Trophoblast cell (in vitro differentiated cells and primary cell): ENCODE measurements at regions not wholly inside any gene's neighbourhood (a gene's known extent, or its start where the extent isn't known, plus 50 kb on each side); places are given as distances from the start of the nearest gene placed in this dataset.

Experiments used
- DNase-seq, 2 donors: peaks; one replicate each; pipeline ENCODE4 v3.0.0-alpha.2; 2016
- H2AFZ ChIP-seq: 2 replicates; pipeline ENCODE4 v1.6.1; 2013; ENCODE audit warnings: low read length, moderate library complexity, mild to moderate bottlenecking; ENCODE audit not compliant: insufficient read depth, poor library complexity
- H2AK5ac ChIP-seq: 2 replicates; pipeline ENCODE4 v1.6.1; 2013; ENCODE audit warnings: mild to moderate bottlenecking, low read length
- H2BK120ac ChIP-seq: 2 replicates; pipeline ENCODE4 v1.6.1; 2013; ENCODE audit warnings: low read length, mild to moderate bottlenecking, moderate library complexity; ENCODE audit not compliant: insufficient read depth, poor library complexity
- H2BK12ac ChIP-seq: 2 replicates; pipeline ENCODE4 v1.6.1; 2013; ENCODE audit warnings: mild to moderate bottlenecking, low read length, moderate library complexity
- H2BK5ac ChIP-seq: 2 replicates; pipeline ENCODE4 v1.6.1; 2013; ENCODE audit warnings: low read length, low read depth, moderate library complexity, mild to moderate bottlenecking; ENCODE audit not compliant: poor library complexity
- H3K14ac ChIP-seq: 2 replicates; pipeline ENCODE4 v1.6.1; 2013; ENCODE audit warnings: mild to moderate bottlenecking, low read length
- H3K18ac ChIP-seq: 2 replicates; pipeline ENCODE4 v1.6.1; 2013; ENCODE audit warnings: mild to moderate bottlenecking, low read length
- H3K23ac ChIP-seq: 2 replicates; pipeline ENCODE4 v1.6.1; 2013; ENCODE audit warnings: low read length
- H3K27ac ChIP-seq: 2 replicates; pipeline ENCODE4 v1.5.1; 2013; ENCODE audit warnings: low read depth, mild to moderate bottlenecking, inconsistent platforms, low read length, moderate library complexity
- H3K27me3 ChIP-seq: 2 replicates; pipeline ENCODE4 v1.6.1; 2013; ENCODE audit warnings: inconsistent platforms, mild to moderate bottlenecking, low read length, moderate library complexity; ENCODE audit not compliant: insufficient read depth
- H3K36me3 ChIP-seq, 2 experiments: 1 replicate in 1 of 2; 2 replicates in 1 of 2; pipeline ENCODE4 v1.6.1; 2013; ENCODE audit warnings: low read length in 2 of 2, mild to moderate bottlenecking in 2 of 2, moderate library complexity in 1 of 2; ENCODE audit not compliant: insufficient read depth in 2 of 2, control insufficient read depth in 1 of 2
- H3K4ac ChIP-seq: 2 replicates; pipeline ENCODE4 v1.6.1; 2013; ENCODE audit warnings: low read depth, mild to moderate bottlenecking, low read length, moderate library complexity
- H3K4me1 ChIP-seq, 2 experiments: 1 replicate in 1 of 2; 2 replicates in 1 of 2; pipeline ENCODE4 v1.6.1; 2013; ENCODE audit warnings: low read length in 2 of 2, mild to moderate bottlenecking in 2 of 2, moderate library complexity in 1 of 2; ENCODE audit not compliant: insufficient read depth in 2 of 2, control insufficient read depth in 1 of 2
- H3K4me2 ChIP-seq: 2 replicates; pipeline ENCODE4 v1.6.1; 2013; ENCODE audit warnings: inconsistent platforms, mild to moderate bottlenecking, low read length, moderate library complexity
- H3K4me3 ChIP-seq: 2 replicates; pipeline ENCODE4 v1.5.1; 2013; ENCODE audit warnings: mild to moderate bottlenecking, low read depth, low read length, inconsistent platforms
- H3K79me1 ChIP-seq: one replicate; pipeline ENCODE4 v1.6.1; 2013; ENCODE audit warnings: low read length
- H3K79me2 ChIP-seq: 2 replicates; pipeline ENCODE4 v1.6.1; 2013; ENCODE audit warnings: low read length, mild to moderate bottlenecking; ENCODE audit not compliant: control insufficient read depth, insufficient read depth, poor library complexity
- H3K9ac ChIP-seq: 2 replicates; pipeline ENCODE4 v1.6.1; 2013; ENCODE audit warnings: mild to moderate bottlenecking, low read length
- H3K9me3 ChIP-seq: 2 replicates; pipeline ENCODE4 v1.6.1; 2013; ENCODE audit warnings: low read depth, mild to moderate bottlenecking, control low read depth, inconsistent platforms, low read length; ENCODE audit not compliant: insufficient read depth
- H4K12ac ChIP-seq: 2 replicates; pipeline ENCODE4 v1.6.1; 2013; ENCODE audit warnings: low read depth, mild to moderate bottlenecking, low read length, moderate library complexity
- H4K8ac ChIP-seq: 2 replicates; pipeline ENCODE4 v1.6.1; 2013; ENCODE audit warnings: low read depth, mild to moderate bottlenecking, low read length, moderate library complexity
- H4K91ac ChIP-seq: one replicate; pipeline ENCODE4 v1.6.1; 2013; ENCODE audit warnings: low read depth, mild to moderate bottlenecking, low read length, moderate library complexity
- WGBS: extraction: QIAGEN DNeasy Blood & Tissue Kit; methylation state at CpG from one replicate; pipeline ENCODE4 v1.1.7; 2013; ENCODE audit warnings: missing lambda C conversion rate; ENCODE audit not compliant: insufficient read length, insufficient coverage; ENCODE audit errors: extremely low coverage; 5-methylcytosine and 5-hydroxymethylcytosine counted together

DNA sequence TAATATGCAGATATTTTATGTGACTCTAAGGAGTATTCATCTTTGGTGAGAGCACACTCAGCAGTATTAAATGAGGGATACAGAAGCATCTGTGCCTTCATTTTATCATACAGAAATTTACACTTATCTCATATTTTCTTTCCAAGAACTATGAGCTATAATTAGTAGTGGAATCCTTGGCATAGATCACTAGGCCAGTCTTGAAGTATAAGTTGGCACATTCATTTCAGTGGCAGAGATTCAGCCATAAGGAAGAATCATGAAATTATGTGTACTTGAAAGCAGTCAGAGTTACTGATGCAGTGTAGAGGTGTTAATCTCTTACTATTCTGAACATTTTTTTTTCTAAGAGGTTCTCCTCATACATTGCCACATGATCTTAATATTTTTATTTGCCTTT lies 393.6 kb upstream of the GOLIM4 start:
- no peak overlapping the region for H3K14ac ChIP-seq
- no peak for DNase-seq

DNA sequence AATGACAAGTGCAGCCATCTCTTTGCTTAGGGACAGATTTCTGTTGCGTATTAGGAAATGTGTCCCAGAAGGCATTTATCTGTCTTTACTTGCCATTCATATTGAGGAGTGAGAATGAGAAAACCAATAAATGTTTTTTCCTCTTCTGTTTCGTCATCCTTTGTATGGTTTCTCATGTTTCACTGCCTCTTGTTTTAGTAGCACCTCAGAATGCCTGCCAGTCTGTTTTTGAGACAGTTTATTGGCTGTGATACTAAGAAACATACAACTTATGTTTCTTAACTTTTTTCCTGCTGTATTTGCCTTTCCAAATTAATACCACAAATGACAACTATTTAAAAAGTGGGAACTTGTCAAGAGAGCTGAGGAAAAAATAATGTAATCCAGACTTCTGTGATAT lies 390.2 kb upstream of the GOLIM4 start:
- Histone ChIP-seq H2BK5ac (no peak overlapping the region), H3K36me3 (no peaks in the 10 kb centered on the region), H2AFZ (no peak overlapping the region), H3K79me2 (no peaks in the 10 kb centered on the region), H3K18ac (no peak overlapping the region), H4K8ac (no peak overlapping the region), H2AK5ac (no peak overlapping the region), H3K23ac (no peak overlapping the region), H3K27ac (no peak overlapping the region), H2BK12ac (no peak overlapping the region), H3K4me2 (no peak overlapping the region), H3K4me3 (no peak overlapping the region), H3K4ac (no peak overlapping the region), H4K12ac (no peak overlapping the region), H3K79me1 (no peaks in the 10 kb centered on the region), H3K14ac (no peak overlapping the region), H3K4me1 (no peaks in the 10 kb centered on the region), H2BK120ac (no peak overlapping the region), H4K91ac (no peak overlapping the region), H3K27me3 (no peaks in the 10 kb centered on the region), H3K9me3 (no peaks in the 10 kb centered on the region), H3K9ac (no peak overlapping the region)
- WGBS = no CpG with 5 or more reads among the region's 2 CpGs
- DNase-seq = no peak

More for the DNA sequence above, 393.6 kb upstream of the GOLIM4 start:
- no peaks in the 10 kb centered on the region for H3K9me3 ChIP-seq
- no peak overlapping the region for H3K27ac ChIP-seq
- no peaks in the 10 kb centered on the region for H3K79me2 ChIP-seq
- no peak overlapping the region for H3K4me2 ChIP-seq
- H3K79me1 ChIP-seq = no peaks in the 10 kb centered on the region
- H3K27me3 ChIP-seq = no peaks in the 10 kb centered on the region
- no peak overlapping the region for H3K4ac ChIP-seq
- no peaks in the 10 kb centered on the region for H3K4me1 ChIP-seq
- no peak overlapping the region for H2AK5ac ChIP-seq
- no peak overlapping the region for H3K18ac ChIP-seq
- no peak overlapping the region for H4K12ac ChIP-seq
- H3K23ac ChIP-seq = no peak overlapping the region
- H4K91ac ChIP-seq = no peak overlapping the region
- no peak overlapping the region for H2BK120ac ChIP-seq
- no peak overlapping the region for H4K8ac ChIP-seq
- no peak overlapping the region for H3K9ac ChIP-seq
- H2AFZ ChIP-seq = no peak overlapping the region
- no peak overlapping the region for H3K4me3 ChIP-seq
- H3K36me3 ChIP-seq = no peaks in the 10 kb centered on the region
- no peak overlapping the region for H2BK5ac ChIP-seq
- no peak overlapping the region for H2BK12ac ChIP-seq

DNA sequence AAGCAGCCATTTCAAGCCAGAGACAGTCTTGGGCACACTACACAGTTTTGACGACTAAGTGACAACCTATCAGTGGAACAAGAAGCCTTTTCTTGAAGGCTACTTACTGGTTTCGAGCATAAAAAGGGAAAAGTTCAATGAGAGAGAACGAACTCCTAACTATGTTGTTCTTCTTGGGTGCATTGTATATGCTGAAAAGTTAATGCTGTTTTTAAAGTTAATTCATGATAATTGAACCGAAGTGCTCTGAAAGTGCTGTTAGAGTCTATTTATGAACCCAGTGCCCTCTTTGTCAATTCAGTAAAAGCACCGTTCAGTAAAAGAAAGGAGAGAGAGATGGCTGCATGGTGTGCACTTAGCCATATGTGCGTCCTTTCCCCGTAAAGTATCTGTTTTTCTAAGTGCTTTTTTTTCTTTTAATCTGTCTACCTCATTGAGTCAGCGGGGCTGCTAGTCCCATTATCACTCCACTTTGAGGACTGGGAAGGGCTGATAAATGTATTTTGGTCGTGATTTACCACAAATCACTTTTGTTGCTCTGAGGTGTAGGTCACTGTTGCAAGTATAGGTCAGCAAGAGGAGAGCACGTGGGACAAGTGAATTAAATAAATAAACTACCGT lies 380.7 kb upstream of the GOLIM4 start:
- Histone ChIP-seq H3K27ac (no peak overlapping the region), H3K4me1 (no peaks in the 10 kb centered on the region), H3K27me3 (no peaks in the 10 kb centered on the region), H2BK12ac (no peak overlapping the region), H2AFZ (no peak overlapping the region), H4K12ac (no peak overlapping the region), H2AK5ac (no peak overlapping the region), H3K9me3 (no peaks in the 10 kb centered on the region), H3K4me2 (no peak overlapping the region), H3K9ac (no peak overlapping the region), H2BK5ac (no peak overlapping the region), H4K8ac (no peak overlapping the region), H2BK120ac (no peak overlapping the region), H3K79me1 (peaks cover 2% of the 10 kb centered on the region), H3K4me3 (no peak overlapping the region), H3K4ac (no peak overlapping the region), H3K14ac (no peak overlapping the region), H3K23ac (no peak overlapping the region), H4K91ac (no peak overlapping the region), H3K79me2 (no peaks in the 10 kb centered on the region), H3K18ac (no peak overlapping the region), H3K36me3 (no peaks in the 10 kb centered on the region)
- WGBS = no CpG with 5 or more reads among the region's 11 CpGs
- no peak for DNase-seq

DNA sequence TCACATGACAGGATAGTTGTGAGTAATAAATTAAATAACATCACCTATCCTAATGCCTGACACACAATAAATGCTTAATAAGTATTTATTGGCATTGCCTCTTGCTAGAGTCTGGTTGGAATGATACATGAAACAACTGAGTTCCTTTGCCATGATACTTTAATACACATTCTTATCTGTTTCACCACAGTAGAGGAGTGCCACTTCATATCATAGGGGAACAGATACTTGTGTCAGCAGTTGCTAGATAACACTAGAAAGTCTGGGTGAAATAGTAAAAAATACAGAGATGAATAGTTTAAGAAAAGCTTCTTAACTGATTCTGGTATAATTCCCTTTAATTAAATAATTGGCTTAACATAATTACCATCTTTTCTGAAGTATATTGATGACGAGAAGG lies 380.0 kb upstream of the GOLIM4 start:
- Histone ChIP-seq H3K4me1 (no peaks in the 10 kb centered on the region), H3K79me2 (no peaks in the 10 kb centered on the region), H3K27me3 (no peaks in the 10 kb centered on the region), H2BK5ac (no peak overlapping the region), H2BK120ac (no peak overlapping the region), H4K8ac (no peak overlapping the region), H3K4me3 (no peak overlapping the region), H2AFZ (no peak overlapping the region), H4K91ac (no peak overlapping the region), H3K18ac (no peak overlapping the region), H3K27ac (no peak overlapping the region), H3K9me3 (no peaks in the 10 kb centered on the region), H2AK5ac (no peak overlapping the region), H3K14ac (no peak overlapping the region), H3K9ac (no peak overlapping the region), H3K23ac (no peak overlapping the region), H3K4ac (no peak overlapping the region), H2BK12ac (no peak overlapping the region), H4K12ac (no peak overlapping the region), H3K4me2 (no peak overlapping the region), H3K36me3 (no peaks in the 10 kb centered on the region), H3K79me1 (peaks cover 2% of the 10 kb centered on the region)
- WGBS = no CpG with 5 or more reads among the region's 1 CpG
- peak in 1 of 2 donors; percentile 27 for DNase-seq
